Mammary epithelial cell (primary cell): ENCODE measurements at regions not wholly inside any gene's neighbourhood (a gene's known extent, or its start where the extent isn't known, plus 50 kb on each side); places are given as distances from the start of the nearest gene placed in this dataset.

ENCODE experiments used
- EZH2 ChIP-seq: IDR thresholded peaks from 2 replicates; pipeline ENCODE4 v1.6.1; 2012; ENCODE audit warnings: low read length, inconsistent platforms, borderline replicate concordance
- TF ChIP-seq, protein P1 (sequence below), 2 donors: IDR thresholded peaks in 1 of 2; conservative IDR thresholded peaks in 1 of 2; 2 replicates each; pipeline ENCODE4 v1.5.1; 2011 to 2012; ENCODE audit warnings: inconsistent platforms in 2 of 2, low read length in 2 of 2, mild to moderate bottlenecking in 2 of 2, control low read depth in 1 of 2, low read depth in 1 of 2; ENCODE audit not compliant: insufficient read depth in 1 of 2; ENCODE audit errors: extremely low read depth in 1 of 2

DNA sequence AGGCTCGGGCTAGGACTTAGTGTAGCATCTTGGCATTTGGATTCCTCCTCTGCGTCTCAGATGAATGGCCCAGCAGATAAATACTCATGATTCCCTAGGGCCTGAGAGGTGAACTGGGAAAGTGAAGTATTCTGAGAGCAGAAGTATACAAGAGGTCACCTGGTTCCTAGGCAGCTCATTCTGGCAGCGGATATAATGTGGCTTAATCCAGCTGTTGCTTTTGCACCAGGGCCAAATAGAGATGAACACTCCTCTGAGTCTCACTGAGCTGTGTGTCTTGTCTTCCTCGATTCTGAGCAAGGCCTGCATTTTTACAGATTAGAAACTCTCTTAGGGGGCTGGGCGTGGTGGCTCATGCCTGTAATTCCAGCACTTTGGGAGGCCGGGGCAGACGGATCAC lies 196.1 kb downstream of the SLC4A3 start:
- TF ChIP-seq, protein P1, sequence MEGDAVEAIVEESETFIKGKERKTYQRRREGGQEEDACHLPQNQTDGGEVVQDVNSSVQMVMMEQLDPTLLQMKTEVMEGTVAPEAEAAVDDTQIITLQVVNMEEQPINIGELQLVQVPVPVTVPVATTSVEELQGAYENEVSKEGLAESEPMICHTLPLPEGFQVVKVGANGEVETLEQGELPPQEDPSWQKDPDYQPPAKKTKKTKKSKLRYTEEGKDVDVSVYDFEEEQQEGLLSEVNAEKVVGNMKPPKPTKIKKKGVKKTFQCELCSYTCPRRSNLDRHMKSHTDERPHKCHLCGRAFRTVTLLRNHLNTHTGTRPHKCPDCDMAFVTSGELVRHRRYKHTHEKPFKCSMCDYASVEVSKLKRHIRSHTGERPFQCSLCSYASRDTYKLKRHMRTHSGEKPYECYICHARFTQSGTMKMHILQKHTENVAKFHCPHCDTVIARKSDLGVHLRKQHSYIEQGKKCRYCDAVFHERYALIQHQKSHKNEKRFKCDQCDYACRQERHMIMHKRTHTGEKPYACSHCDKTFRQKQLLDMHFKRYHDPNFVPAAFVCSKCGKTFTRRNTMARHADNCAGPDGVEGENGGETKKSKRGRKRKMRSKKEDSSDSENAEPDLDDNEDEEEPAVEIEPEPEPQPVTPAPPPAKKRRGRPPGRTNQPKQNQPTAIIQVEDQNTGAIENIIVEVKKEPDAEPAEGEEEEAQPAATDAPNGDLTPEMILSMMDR (conservative IDR thresholded peaks at IDR 0.05 in 1 of 2, IDR thresholded peaks at IDR 0.05 in 1 of 2; ENCODE audit: extremely low read depth in 1 of 2, insufficient read depth in 1 of 2, low read depth in 1 of 2, low read length in 2 of 2), result no peak
- TF ChIP-seq EZH2, result no peak
